ENCODE measurements at regions not wholly inside any gene's neighbourhood (a gene's known extent, or its start where the extent isn't known, plus 50 kb on each side); places are given as distances from the start of the nearest gene placed in this dataset.

- Histone ChIP-seq H2AFZ (no peak overlapping the region), H3K4me3 (ENCODE audit: low read depth, low read length) (no peak overlapping the region), H3K27me3 (ENCODE audit: control insufficient read depth, insufficient read depth, low read length) (no peaks in the 10 kb centered on the region)
These were observed 78.3 kb downstream of the RTP5 start for GRCh38 chr2:241947876-241948275.

GRCh38 chr2:241948299-241948897 is 78.9 kb downstream of the RTP5 start:
- Histone ChIP-seq H3K36me3 (ENCODE audit: control insufficient read depth, insufficient read depth, low read length) (no peaks in the 10 kb centered on the region), H3K9ac (no peak overlapping the region), H3K27me3 (ENCODE audit: control insufficient read depth, insufficient read depth, low read length) (no peaks in the 10 kb centered on the region), H3K4me3 (ENCODE audit: low read depth, low read length) (no peak overlapping the region), H2AFZ (no peak overlapping the region), H3K4me1 (peaks cover 2% of the 10 kb centered on the region), H3K9me3 (ENCODE audit: control insufficient read depth, low read length) (no peaks in the 10 kb centered on the region), H3K79me2 (peaks cover 2% of the 10 kb centered on the region), H3K27ac (no peak overlapping the region), H3K4me2 (ENCODE audit: low read length) (no peak overlapping the region)
- no peak for TF ChIP-seq CTCF (IDR thresholded peaks at IDR 0.05)

More at GRCh38 chr2:241947876-241948275, 78.3 kb downstream of the RTP5 start:
- H3K27ac ChIP-seq = no peak overlapping the region
- no peaks in the 10 kb centered on the region for H3K9me3 ChIP-seq (ENCODE audit: control insufficient read depth, low read length)
- H3K36me3 ChIP-seq (ENCODE audit: control insufficient read depth, insufficient read depth, low read length) = no peaks in the 10 kb centered on the region
- H3K9ac ChIP-seq = no peak overlapping the region
- TF ChIP-seq CTCF (IDR thresholded peaks at IDR 0.05) = no peak
- H3K4me1 ChIP-seq = peaks cover 2% of the 10 kb centered on the region
- H3K79me2 ChIP-seq = peaks cover 2% of the 10 kb centered on the region
- no peak overlapping the region for H3K4me2 ChIP-seq (ENCODE audit: low read length)

DNA sequence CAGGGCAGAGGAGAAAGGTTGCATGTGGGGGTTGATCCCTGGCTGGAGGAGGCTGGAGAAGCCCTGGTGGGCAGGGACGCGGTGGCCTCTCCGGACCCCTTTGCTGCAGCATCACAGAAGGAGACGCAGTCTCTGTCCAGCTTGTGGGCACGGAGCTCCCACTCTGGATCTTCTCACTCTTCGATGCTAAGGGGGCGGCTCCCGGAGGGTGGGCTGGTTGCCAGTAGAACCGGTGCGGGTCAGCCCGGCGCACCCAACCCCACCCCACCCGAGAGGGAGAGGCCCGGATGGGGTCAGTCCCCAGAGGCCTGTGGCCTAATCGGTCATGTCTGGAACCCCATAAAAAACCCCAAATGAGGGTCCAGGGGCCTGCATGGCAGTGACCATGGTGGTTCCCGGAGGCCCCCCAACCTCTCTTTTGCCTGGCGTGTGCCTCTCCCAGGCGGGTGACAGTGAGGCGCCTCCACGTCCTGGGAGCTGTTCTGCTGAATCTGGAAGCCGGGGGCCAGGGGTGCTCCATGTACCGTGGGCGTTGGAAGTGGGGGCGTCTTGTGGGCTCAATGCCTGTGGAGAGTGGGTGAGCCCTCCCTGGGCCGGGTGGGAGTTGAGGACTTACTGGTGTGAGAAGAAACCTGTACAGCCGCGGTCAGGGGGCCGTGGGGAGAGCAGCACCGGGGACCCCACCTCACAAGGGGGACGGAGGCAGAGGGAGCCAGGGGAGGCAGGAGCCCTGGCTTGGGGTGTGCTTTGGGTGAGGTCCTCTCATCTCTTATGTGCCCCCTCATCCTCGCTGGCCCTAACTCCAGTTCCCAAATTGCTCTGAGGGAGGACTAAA is 79.6 kb downstream of the RTP5 start:
- Histone ChIP-seq H3K9me3 (ENCODE audit: control insufficient read depth, low read length) (no peaks in the 10 kb centered on the region), H3K27ac (no peak overlapping the region), H3K4me2 (ENCODE audit: low read length) (no peak overlapping the region), H3K4me1 (peaks cover 2% of the 10 kb centered on the region), H3K36me3 (ENCODE audit: control insufficient read depth, insufficient read depth, low read length) (no peaks in the 10 kb centered on the region), H3K9ac (no peak overlapping the region), H3K27me3 (ENCODE audit: control insufficient read depth, insufficient read depth, low read length) (no peaks in the 10 kb centered on the region), H3K79me2 (peaks cover 2% of the 10 kb centered on the region), H2AFZ (no peak overlapping the region), H3K4me3 (ENCODE audit: low read depth, low read length) (no peak overlapping the region)
- TF ChIP-seq CTCF (IDR thresholded peaks at IDR 0.05) = no peak

GRCh38 chr2:241949736-241950412 is 80.3 kb downstream of the RTP5 start:
- Histone ChIP-seq H3K9ac (no peak overlapping the region), H3K27ac (no peak overlapping the region), H3K27me3 (ENCODE audit: control insufficient read depth, insufficient read depth, low read length) (no peaks in the 10 kb centered on the region), H3K4me1 (peaks cover 2% of the 10 kb centered on the region), H3K36me3 (ENCODE audit: control insufficient read depth, insufficient read depth, low read length) (no peaks in the 10 kb centered on the region), H2AFZ (no peak overlapping the region), H3K4me2 (ENCODE audit: low read length) (no peak overlapping the region), H3K9me3 (ENCODE audit: control insufficient read depth, low read length) (no peaks in the 10 kb centered on the region), H3K4me3 (ENCODE audit: low read depth, low read length) (no peak overlapping the region), H3K79me2 (peaks cover 2% of the 10 kb centered on the region)
- no peak for TF ChIP-seq CTCF (IDR thresholded peaks at IDR 0.05)
